Fibroblast of the aortic adventitia (primary cell): ENCODE measurements at regions not wholly inside any gene's neighbourhood (a gene's known extent, or its start where the extent isn't known, plus 50 kb on each side); places are given as distances from the start of the nearest gene placed in this dataset.
A peak's percentile ranks its signal among the peaks of the same experiment; 100 is the strongest.

Source experiments
- DNase-seq: peaks from one replicate; pipeline ENCODE4 v3.0.0-alpha.2; 2010; ENCODE audit warnings: low read depth
- H3K4me3 ChIP-seq: 2 replicates; pipeline ENCODE4 v1.5.1; 2011; ENCODE audit warnings: low read depth, mild to moderate bottlenecking, control low read depth, low read length, moderate library complexity
- TF ChIP-seq, protein P1 (sequence below): IDR thresholded peaks from 2 replicates; pipeline ENCODE4 v1.5.1; 2011; ENCODE audit warnings: mild to moderate bottlenecking, low read length, control low read depth, inconsistent platforms; ENCODE audit not compliant: insufficient read depth

DNA sequence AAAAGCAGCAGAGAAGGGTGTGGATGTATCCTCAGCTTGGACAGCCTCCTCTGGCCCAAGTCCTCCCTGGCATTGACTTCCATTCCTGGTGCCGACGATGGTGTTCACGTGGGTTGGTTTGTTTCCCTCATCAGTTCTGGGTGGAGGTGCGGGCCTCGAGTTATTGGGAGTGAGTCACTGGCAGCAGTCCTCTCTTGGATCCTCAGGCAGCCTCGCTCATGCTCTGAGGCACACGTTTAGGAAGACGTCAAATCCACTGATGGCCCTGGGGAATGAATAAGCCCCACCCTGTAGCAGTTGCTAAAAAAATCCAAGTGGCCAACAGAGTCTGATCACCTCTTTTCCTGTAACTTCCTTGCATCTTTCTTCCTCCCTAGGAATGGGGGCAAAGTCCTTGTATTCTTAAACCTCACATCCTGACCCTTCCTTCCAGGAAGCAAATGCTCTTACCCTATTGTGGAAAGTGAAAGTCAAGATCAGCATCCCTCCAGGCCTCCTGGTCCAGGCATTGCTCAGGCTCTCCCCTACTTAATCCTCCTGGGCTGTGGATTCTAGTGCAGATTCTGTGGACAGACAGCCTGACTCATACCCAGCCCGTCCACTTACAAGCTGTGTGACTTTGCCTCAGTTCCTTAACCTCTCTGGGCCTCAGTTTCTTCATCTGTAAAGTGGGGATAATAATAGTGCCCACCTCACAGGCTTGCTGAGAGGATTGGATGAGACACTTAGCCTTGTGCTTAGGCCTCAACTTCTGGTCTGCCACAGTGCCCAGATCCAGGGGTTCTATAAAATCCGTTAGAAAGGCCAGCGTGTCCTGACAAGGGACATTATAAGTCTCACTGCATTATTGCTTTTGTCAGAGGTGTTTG lies 111.1 kb downstream of the TLR5 start:
- peak; percentile 99 for DNase-seq
- peak overlapping the region; percentile 2 for H3K4me3 ChIP-seq
- TF ChIP-seq, protein P1, sequence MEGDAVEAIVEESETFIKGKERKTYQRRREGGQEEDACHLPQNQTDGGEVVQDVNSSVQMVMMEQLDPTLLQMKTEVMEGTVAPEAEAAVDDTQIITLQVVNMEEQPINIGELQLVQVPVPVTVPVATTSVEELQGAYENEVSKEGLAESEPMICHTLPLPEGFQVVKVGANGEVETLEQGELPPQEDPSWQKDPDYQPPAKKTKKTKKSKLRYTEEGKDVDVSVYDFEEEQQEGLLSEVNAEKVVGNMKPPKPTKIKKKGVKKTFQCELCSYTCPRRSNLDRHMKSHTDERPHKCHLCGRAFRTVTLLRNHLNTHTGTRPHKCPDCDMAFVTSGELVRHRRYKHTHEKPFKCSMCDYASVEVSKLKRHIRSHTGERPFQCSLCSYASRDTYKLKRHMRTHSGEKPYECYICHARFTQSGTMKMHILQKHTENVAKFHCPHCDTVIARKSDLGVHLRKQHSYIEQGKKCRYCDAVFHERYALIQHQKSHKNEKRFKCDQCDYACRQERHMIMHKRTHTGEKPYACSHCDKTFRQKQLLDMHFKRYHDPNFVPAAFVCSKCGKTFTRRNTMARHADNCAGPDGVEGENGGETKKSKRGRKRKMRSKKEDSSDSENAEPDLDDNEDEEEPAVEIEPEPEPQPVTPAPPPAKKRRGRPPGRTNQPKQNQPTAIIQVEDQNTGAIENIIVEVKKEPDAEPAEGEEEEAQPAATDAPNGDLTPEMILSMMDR, result no peak

DNA sequence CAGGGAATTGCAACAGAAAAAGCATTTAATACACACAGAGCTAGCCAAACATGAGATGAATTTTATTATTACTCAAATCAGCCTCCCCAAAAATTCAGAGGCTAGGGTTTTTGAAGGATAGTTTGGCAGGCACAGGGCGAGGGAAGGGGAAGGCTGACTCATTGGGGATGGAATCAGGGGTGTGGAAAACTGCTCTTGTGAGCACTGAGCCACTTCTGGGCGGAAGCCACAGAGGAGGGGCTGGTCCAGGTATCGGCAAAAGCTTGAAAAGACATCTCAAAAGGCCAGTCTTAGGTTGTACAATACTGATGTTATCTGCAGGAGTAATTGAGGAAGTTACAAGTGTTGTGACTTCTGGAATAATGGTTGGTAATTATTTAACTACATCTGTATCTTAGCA lies 109.4 kb downstream of the TLR5 start:
- DNase-seq, result peak; percentile 63
- no peak overlapping the region for H3K4me3 ChIP-seq
- TF ChIP-seq, protein P1, result no peak

DNA sequence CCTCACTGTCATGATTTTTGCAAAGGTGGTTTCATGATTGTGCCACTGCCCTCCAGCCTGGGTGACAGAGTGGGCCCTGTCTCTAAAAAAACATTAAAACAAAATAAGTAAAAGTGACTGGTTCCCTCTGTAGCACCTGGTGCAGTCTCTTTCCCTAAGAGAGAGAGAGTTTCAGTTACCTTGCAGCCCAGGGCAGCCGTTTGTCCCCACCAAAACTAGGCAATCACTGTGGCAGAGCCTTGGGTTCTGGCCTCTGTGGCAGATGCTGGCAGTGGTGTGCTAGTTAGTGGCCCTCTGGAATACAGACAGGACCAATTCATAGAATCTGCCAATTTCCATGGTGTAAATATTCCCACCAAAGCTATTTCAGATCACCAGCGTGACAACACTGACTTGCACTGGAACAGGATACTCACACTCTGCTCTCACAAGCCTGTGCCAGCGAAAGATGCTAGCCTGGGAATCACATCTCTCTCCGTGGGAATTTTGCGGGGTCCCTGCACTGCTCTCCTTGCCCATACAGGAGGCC lies 108.7 kb downstream of the TLR5 start:
- TF ChIP-seq, protein P1, result no peak
- no peak overlapping the region for H3K4me3 ChIP-seq
- DNase-seq, result no peak

DNA sequence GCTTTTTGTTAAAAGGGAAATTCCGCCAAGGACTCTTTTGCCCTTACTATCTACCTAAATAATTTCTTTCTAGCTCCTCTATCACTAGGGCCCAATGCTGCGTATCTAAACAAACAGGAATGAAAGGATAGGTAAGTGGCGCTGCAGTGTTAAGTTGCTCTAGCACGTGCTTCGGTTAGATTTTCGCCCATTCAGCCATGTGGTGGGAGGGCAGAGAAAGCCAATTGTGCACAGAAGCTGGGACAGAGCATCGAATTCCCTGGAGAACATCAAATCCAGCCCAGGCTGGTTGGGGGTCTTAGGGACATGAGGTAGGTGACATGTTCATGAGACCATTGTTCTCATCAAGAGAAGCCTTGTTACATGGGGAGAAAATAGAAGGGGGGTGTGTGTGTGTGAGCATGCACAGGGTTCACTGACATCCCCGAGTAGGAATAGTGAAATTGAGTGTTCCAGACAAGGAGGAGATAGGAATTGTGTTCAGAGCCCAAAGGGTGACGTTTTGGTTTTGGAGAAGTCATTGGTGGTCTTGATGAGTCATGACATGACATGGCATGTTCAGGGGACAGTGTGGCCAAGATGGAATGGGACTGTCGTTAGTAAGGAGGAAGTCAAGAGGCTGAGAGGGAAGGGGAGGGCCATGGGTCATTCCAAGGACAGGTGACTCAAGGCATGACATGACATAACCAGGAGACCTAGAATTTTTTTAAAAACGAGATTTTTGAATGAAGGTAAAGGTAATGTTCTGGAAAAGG lies 107.1 kb downstream of the TLR5 start:
- TF ChIP-seq, protein P1, result no peak
- no peak overlapping the region for H3K4me3 ChIP-seq
- no peak for DNase-seq

DNA sequence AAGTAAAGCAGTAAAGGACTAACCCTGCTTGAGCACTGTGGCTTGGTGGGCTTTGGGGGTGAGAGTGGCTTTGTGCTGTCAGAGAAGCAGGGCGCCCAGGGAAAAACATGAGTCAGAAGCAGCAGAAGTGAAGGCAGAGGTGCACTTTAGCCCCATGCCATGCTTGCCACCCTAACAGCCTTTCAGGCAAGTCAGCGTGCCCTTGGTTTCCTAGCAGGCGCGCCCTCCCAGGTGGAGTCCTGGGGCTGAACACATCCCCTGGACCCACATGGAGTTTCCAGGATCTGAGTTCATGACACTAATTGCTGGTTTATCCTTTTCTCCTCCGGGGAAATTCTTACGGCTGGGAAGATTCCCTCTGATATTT lies 106.6 kb downstream of the TLR5 start:
- no peak overlapping the region for H3K4me3 ChIP-seq

DNA sequence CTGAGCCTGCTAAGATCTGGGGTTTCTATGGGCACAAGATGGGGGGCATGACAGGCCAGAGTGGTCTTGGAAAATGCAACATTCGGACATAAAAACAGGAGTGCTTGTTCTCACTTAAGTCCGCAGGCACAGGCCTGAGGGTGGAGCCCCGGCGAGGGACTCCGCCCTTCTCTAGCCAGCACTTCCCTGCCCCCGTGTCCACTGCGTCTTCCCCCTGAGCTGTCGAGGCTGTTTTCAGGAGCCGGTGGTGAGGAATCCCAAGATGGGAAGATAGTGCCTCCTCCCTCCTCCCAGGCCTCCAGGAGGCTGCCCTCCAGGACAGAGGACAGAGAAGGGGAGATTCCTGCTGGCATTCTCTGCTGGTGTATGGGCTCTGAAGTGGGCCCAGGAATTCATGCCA lies 105.2 kb downstream of the TLR5 start:
- H3K4me3 ChIP-seq, result no peak overlapping the region
- no peak for DNase-seq
- TF ChIP-seq, protein P1, result no peak

More for the DNA sequence above, 106.6 kb downstream of the TLR5 start:
- TF ChIP-seq, protein P1, result no peak
- no peak for DNase-seq
